A673 (cell line): ENCODE measurements at regions not wholly inside any gene's neighbourhood (a gene's known extent, or its start where the extent isn't known, plus 50 kb on each side); places are given as distances from the start of the nearest gene placed in this dataset.
"Not testable (repeated sequence)": the region's sequence is repeated elsewhere in the genome, so short reads cannot be mapped to it uniquely, and the experiment has no call there.

Experiments
- BruUV-seq: library from RNA; stranded (reverse); fragments of 400-500 nt; replicated peaks from 2 replicates; lab custom pipeline; 2021; lab: Mats Ljungman, UMichigan
- CTCF ChIA-PET: fragments of 300-600 bp; sonication (Branson Sonifier 250); formaldehyde crosslinking; loops from one replicate; lab custom pipeline; 2022; ENCODE audit warnings: antibody characterized with exemption; lab: Charles Lee
- POLR2A ChIA-PET: fragments of 300-600 bp; sonication (Branson Sonifier 250); formaldehyde crosslinking; loops from one replicate; lab custom pipeline; 2022; ENCODE audit warnings: antibody characterized with exemption; ENCODE audit not compliant: low non-redundant PET; lab: Charles Lee
- DNase-seq: peaks from one replicate; pipeline ENCODE4 v3.0.0-alpha.2; 2015; ENCODE audit warnings: low spot score
- H3K27ac ChIP-seq: fragments of 200-600 bp; sonication (generic); 2 replicates; pipeline ENCODE4 v1.5.1; 2016; ENCODE audit warnings: mixed run types, low read depth, mild to moderate bottlenecking, mixed read lengths, antibody characterized with exemption, low read length; ENCODE audit not compliant: poor library complexity, severe bottlenecking
- H3K27me3 ChIP-seq: fragments of 200-600 bp; sonication (generic); replicated peaks from 2 replicates; pipeline ENCODE4 v1.6.1; 2017; ENCODE audit warnings: mixed run types, low read depth, mild to moderate bottlenecking, mixed read lengths, antibody characterized with exemption, low read length; ENCODE audit not compliant: insufficient read depth, poor library complexity
- H3K36me3 ChIP-seq: fragments of 200-600 bp; sonication (generic); 2 replicates; pipeline ENCODE4 v1.6.1; 2016; ENCODE audit warnings: mixed run types, mild to moderate bottlenecking, mixed read lengths, antibody characterized with exemption, low read length; ENCODE audit not compliant: insufficient read depth, poor library complexity, severe bottlenecking
- H3K4me1 ChIP-seq: fragments of 200-600 bp; sonication (generic); 2 replicates; pipeline ENCODE4 v1.6.1; 2017; ENCODE audit warnings: mixed run types, mild to moderate bottlenecking, mixed read lengths, antibody characterized with exemption, low read length; ENCODE audit not compliant: insufficient read depth, poor library complexity, severe bottlenecking
- H3K4me3 ChIP-seq: fragments of 200-600 bp; sonication (generic); 2 replicates; pipeline ENCODE4 v1.5.1; 2016; ENCODE audit warnings: low read depth, mixed run types, mild to moderate bottlenecking, mixed read lengths, low read length; ENCODE audit not compliant: poor library complexity, severe bottlenecking
- H3K9me3 ChIP-seq: fragments of 200-600 bp; sonication (generic); 2 replicates; pipeline ENCODE4 v1.6.1; 2016; ENCODE audit warnings: mixed run types, low read depth, mild to moderate bottlenecking, mixed read lengths, antibody characterized with exemption, low read length; ENCODE audit not compliant: poor library complexity, severe bottlenecking
- EZH2 ChIP-seq: fragments of 200-600 bp; sonication (generic); IDR thresholded peaks from 2 replicates; pipeline ENCODE4 v1.6.1; 2017; ENCODE audit warnings: borderline replicate concordance, low read depth, mild to moderate bottlenecking, mixed read lengths, antibody characterized with exemption, low read length; ENCODE audit not compliant: poor library complexity, severe bottlenecking
- intact Hi-C: fragments of 100-400 bp; cut with micrococcal nuclease; formaldehyde crosslinking; loops from one replicate; pipeline ENCODE4 v1.10.0; 2022; ENCODE audit not compliant: unreplicated experiment
- TF ChIP-seq, protein P1 (sequence below): fragments of 300-800, 200-600 bp; sonication (generic); conservative IDR thresholded peaks from 2 replicates; pipeline ENCODE4 v1.5.1; 2017; ENCODE audit warnings: low read depth, mild to moderate bottlenecking, antibody characterized with exemption, low read length, moderate library complexity, mixed read lengths

DNA sequence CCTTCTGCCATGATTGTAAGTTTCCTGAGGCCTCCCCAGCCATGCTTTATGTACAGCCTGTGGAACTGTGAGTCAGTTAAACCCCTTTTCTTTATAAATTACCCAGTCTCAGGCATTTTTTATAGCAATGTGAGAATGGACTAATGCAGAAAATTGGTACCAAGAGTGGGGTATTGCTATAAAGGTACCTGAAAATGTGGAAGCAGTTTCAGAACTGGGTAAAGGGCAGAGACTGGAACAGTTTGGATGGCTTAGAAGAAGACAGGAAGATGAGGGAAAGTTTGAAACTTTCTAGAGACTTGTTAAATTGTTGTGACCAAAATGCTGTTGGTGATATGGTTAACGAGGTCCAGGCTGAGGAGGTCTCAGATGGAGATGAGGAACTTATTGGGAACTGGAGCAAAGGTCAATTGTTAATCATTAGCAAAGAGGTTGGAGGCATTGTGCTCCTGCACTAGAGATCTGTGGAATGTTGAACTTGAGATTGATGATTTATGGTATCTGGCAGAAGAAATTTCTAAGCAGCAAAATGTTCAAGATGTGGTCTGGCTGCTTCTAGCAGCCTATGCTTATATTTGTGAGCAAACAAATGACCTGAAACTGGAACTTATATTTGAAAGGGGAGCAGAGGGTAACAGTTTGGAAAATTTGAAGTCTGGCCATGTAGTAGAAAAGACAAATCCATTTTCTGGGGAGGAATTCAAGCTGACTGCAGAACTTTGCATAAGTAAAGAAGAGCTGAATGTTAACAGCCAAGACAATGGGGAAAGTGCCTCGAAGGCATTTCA is 79.0 kb upstream of the GMDS start:
- Histone ChIP-seq H3K4me1 (no peaks in the 10 kb centered on the region), H3K9me3 (peaks cover 9% of the 10 kb centered on the region), H3K27ac (no peak overlapping the region), H3K4me3 (no peak overlapping the region), H3K27me3 (no peaks in the 10 kb centered on the region), H3K36me3 (no peaks in the 10 kb centered on the region)
- no peak for DNase-seq
- TF ChIP-seq, protein P1, sequence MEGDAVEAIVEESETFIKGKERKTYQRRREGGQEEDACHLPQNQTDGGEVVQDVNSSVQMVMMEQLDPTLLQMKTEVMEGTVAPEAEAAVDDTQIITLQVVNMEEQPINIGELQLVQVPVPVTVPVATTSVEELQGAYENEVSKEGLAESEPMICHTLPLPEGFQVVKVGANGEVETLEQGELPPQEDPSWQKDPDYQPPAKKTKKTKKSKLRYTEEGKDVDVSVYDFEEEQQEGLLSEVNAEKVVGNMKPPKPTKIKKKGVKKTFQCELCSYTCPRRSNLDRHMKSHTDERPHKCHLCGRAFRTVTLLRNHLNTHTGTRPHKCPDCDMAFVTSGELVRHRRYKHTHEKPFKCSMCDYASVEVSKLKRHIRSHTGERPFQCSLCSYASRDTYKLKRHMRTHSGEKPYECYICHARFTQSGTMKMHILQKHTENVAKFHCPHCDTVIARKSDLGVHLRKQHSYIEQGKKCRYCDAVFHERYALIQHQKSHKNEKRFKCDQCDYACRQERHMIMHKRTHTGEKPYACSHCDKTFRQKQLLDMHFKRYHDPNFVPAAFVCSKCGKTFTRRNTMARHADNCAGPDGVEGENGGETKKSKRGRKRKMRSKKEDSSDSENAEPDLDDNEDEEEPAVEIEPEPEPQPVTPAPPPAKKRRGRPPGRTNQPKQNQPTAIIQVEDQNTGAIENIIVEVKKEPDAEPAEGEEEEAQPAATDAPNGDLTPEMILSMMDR, result no peak
- no peak for TF ChIP-seq EZH2
- intact Hi-C loops, result no loop called here
- CTCF ChIA-PET, result no interaction called here
- no TSS peak for BruUV-seq
- POLR2A ChIA-PET, result no interaction called here

DNA sequence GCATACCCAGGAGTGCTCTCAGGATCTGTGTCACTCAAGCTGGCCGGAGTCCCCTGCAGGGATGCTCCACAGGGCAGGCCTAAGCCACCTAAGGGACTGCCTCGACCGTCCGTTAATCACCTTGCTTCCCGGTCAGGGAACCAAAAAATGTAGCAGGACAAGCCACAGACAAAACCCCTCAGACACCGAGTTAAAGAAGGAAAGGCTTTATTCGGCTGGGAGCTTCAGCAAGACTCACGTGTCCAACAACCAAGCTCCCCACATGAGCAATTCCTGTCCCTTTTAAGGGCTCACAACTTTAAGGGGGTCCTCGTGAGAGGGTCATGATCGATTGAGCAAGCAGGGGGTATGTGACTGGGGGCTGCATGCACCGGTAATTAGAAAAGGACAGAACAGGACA is 72.1 kb upstream of the GMDS start:
- POLR2A ChIA-PET, CTCF ChIA-PET, H3K36me3 ChIP-seq, intact Hi-C loops, H3K4me3 ChIP-seq, H3K27me3 ChIP-seq, BruUV-seq, DNase-seq, H3K9me3 ChIP-seq, H3K27ac ChIP-seq, H3K4me1 ChIP-seq: not testable (repeated sequence)

DNA sequence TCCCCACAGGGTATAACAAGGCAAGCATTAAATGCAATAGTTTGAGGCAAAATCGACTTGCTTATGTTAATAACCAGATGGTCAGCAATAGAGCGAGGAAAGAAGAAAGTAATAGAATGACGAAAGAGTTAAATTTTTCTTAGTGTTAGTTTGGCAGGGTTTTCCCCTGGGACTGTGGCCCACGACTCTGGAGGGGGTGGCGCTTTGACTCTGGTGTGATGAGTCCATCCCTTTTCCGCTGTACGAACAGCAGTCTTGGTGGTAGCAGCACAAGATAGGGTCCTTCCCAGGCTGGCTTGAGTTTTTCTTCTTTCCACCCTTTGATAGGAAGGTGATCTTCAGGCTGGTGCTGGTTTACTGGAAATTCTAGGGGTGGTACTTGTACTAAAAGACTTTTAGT is 69.2 kb upstream of the GMDS start:
- BruUV-seq, result no TSS peak
- POLR2A ChIA-PET, result no interaction called here

More for the DNA sequence above, 69.2 kb upstream of the GMDS start:
- Histone ChIP-seq H3K36me3 (no peaks in the 10 kb centered on the region), H3K27me3 (no peaks in the 10 kb centered on the region), H3K4me1 (no peaks in the 10 kb centered on the region), H3K4me3 (no peak overlapping the region), H3K27ac (no peak overlapping the region), H3K9me3 (no peaks in the 10 kb centered on the region)
- CTCF ChIA-PET, result no interaction called here
- intact Hi-C loops, result no loop called here
- no peak for DNase-seq
- TF ChIP-seq, protein P1, result no peak
- no peak for TF ChIP-seq EZH2
